Testis (tissue), 2 donors: ENCODE measurements at regions not wholly inside any gene's neighbourhood (a gene's known extent, or its start where the extent isn't known, plus 50 kb on each side); places are given as distances from the start of the nearest gene placed in this dataset.
"Not testable (repeated sequence)": the region's sequence is repeated elsewhere in the genome, so short reads cannot be mapped to it uniquely, and the experiment has no call there.

ENCODE experiments used
- DNase-seq: peaks from one replicate; pipeline ENCODE4 v3.0.0-alpha.2; 2019
- H3K27ac ChIP-seq, 2 donors: fragments of 200-600 bp; sonication (generic); one replicate each; pipeline ENCODE4 v1.5.1; 2019
- H3K27me3 ChIP-seq: fragments of 200-600 bp; sonication (generic); one replicate; pipeline ENCODE4 v1.5.1; 2019
- H3K36me3 ChIP-seq: fragments of 200-600 bp; sonication (generic); one replicate; pipeline ENCODE4 v1.5.1; 2017; ENCODE audit warnings: low read depth; ENCODE audit errors: missing control alignments
- H3K4me1 ChIP-seq: fragments of 200-600 bp; sonication (generic); one replicate; pipeline ENCODE4 v1.5.1; 2019
- H3K4me3 ChIP-seq, 2 donors: fragments of 200-600 bp; sonication (generic); one replicate each; pipeline ENCODE4 v1.5.1; 2017 to 2019
- H3K9me3 ChIP-seq: fragments of 200-600 bp; sonication (generic); one replicate; pipeline ENCODE4 v1.5.1; 2017
- CTCF ChIP-seq, 3 experiments: fragments of 450-650 bp in 2 of 3; fragments of 200-600 bp in 1 of 3; sonication (generic) in 1 of 3; IDR thresholded peaks; one replicate each; pipeline ENCODE4 v1.5.1; 2016 to 2019; ENCODE audit warnings: antibody characterized with exemption in 3 of 3, mild to moderate bottlenecking in 2 of 3, moderate library complexity in 1 of 3
- POLR2A ChIP-seq: fragments of 450-650 bp; IDR thresholded peaks from one replicate; pipeline ENCODE4 v1.6.1; 2017; ENCODE audit warnings: antibody characterized with exemption, mild to moderate bottlenecking, moderate library complexity
- WGBS, 2 donors: methylation state at CpG; one replicate each; pipeline ENCODE4 v1.1.5; 2018; 5-methylcytosine and 5-hydroxymethylcytosine counted together
- intact Hi-C: fragments of 100-400 bp; cut with DNase I; formaldehyde crosslinking; loops from one replicate; pipeline ENCODE4 v1.15.1; 2023; ENCODE audit warnings: low total_unique reads

DNA sequence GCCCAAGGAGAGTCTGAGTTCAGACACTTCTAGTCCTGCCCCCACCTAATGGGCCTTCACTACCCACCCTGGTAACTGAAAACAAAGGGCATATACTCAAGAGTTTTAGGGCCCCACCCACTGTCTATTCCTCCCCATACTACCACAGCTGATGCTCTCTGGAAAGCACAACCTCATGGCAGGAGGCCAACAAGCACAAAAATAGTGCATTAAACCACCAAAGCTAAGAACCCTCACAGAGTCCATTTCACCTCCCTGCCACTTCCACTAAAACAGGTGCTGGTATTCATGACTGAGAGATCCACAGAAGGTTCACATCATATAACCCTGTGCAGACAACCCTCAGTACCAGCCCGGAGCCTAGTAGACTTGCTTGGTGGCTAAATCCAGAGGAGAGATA is 132.1 kb upstream of the ADGRB3 start:
- H3K27ac ChIP-seq: no peak overlapping the region
- intact Hi-C loops: no loop called here
- DNase-seq: no peak
- no peak overlapping the region for H3K4me3 ChIP-seq
- TF ChIP-seq POLR2A (no peak), CTCF (IDR thresholded peaks at IDR 0.05) (no peak)
- WGBS, 2 donors: 91 to 97% methylated on average over 1 of the region's 1 CpG
- no peaks in the 10 kb centered on the region for H3K4me1 ChIP-seq
- no peaks in the 10 kb centered on the region for H3K9me3 ChIP-seq
- no peaks in the 10 kb centered on the region for H3K27me3 ChIP-seq
- no peaks in the 10 kb centered on the region for H3K36me3 ChIP-seq

DNA sequence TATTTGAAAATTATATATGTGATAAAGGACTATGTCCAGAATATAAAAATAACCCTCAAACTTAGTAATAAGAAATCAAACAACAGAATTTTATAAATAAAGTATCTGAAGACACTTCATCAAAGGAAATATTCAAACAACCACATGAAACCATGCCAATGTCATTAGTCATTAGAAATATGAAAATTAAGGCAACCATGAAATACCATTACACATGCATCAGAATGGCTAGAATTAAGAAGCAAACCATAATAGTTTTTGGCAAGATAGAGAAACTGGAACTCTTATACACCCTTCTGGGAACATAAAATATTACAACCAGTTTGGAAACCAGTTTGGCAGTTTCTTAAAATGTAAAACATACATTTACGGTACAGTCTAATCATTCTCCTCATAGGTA is 137.2 kb upstream of the ADGRB3 start:
- no peaks in the 10 kb centered on the region for H3K9me3 ChIP-seq
- no peak for TF ChIP-seq POLR2A
- TF ChIP-seq CTCF (IDR thresholded peaks at IDR 0.05): no peak
- no peak overlapping the region for H3K4me3 ChIP-seq
- H3K27ac ChIP-seq: no peak overlapping the region
- H3K27me3 ChIP-seq: no peaks in the 10 kb centered on the region
- H3K36me3 ChIP-seq: no peaks in the 10 kb centered on the region
- no peak for DNase-seq
- intact Hi-C loops: no loop called here
- WGBS, 2 donors: 93 to 100% methylated on average over 1 of the region's 1 CpG
- H3K4me1 ChIP-seq: no peaks in the 10 kb centered on the region

DNA sequence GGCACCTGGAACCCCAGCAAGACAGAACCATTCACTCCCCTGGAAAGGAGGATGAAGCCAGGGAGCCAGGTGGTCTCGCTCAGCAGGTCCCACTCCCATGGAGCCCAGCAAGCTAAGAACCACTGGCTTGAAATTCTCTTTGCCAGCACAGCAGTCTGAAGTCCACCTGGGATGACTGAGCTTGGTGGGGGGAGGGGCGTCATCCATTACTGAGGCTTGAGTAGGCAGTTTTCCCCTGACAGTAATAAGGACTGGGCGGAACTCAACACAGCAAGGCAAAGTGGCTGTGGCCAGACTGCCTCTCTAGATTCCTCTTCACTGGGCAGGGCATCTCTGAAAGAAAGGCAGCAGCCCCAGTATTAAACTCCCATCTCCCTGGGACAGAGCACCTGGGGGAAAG is 140.2 kb upstream of the ADGRB3 start:
- intact Hi-C loops, H3K4me3 ChIP-seq, DNase-seq, H3K9me3 ChIP-seq, H3K27me3 ChIP-seq, H3K4me1 ChIP-seq, H3K36me3 ChIP-seq, H3K27ac ChIP-seq: not testable (repeated sequence)
- 93 to 100% methylated on average over 2 to 3 of the region's 3 CpGs for WGBS, 2 donors

GRCh38 chr6:68476611-68477010 is 158.5 kb upstream of the ADGRB3 start:
- no peaks in the 10 kb centered on the region for H3K36me3 ChIP-seq
- H3K4me3 ChIP-seq: no peak overlapping the region
- intact Hi-C loops: no loop called here
- TF ChIP-seq CTCF (IDR thresholded peaks at IDR 0.05) (no peak), POLR2A (no peak)
- H3K9me3 ChIP-seq: no peaks in the 10 kb centered on the region
- no peaks in the 10 kb centered on the region for H3K4me1 ChIP-seq
- H3K27ac ChIP-seq: no peak overlapping the region
- WGBS, 2 donors: 68 to 69% methylated on average over 2 of the region's 2 CpGs
- no peaks in the 10 kb centered on the region for H3K27me3 ChIP-seq
- DNase-seq: no peak

DNA sequence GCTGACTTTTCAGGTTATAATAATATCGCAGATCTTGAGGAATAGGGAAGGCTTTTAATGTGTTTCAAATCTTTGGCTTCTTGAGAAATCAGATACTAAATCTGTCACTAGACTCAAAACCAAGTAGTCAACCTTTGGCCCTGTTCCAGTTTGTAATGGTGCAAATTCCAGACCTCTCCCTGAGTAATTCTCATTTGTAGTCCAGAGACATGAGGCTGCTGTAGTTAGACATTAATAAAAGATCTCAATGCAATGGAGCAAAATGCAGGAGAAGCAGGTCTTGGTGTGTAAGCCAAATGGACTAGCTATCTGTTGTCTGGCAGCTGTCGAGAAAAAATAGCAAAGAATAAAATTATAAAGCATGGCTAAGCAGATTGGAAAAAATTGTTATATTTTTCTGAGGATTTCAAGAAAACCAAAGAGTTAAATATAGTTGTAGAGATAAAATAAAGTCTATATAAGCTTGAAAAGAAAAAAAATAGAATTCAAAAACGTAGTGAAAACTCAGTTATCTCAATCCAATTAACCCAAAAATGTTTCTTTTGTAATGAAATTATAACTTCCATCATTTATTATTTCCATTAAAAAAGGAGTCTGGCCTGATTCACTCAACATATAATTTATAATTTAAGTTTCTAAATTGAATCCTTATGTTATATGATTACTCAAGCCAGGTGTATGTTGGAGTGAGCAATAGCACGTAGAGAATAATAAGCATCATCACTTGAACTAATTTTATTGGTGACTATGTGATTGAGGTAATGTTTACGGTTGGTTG is 161.5 kb upstream of the ADGRB3 start:
- Histone ChIP-seq H3K9me3 (no peaks in the 10 kb centered on the region), H3K36me3 (no peaks in the 10 kb centered on the region), H3K4me3 (no peak overlapping the region), H3K27ac (no peak overlapping the region), H3K4me1 (no peaks in the 10 kb centered on the region), H3K27me3 (no peaks in the 10 kb centered on the region)
- intact Hi-C loops: no loop called here
- WGBS, 2 donors: 80 to 83% methylated on average over 5 of the region's 5 CpGs
- DNase-seq: no peak
- TF ChIP-seq CTCF (IDR thresholded peaks at IDR 0.05) (no peak), POLR2A (no peak)
